ENCODE measurements at regions not wholly inside any gene's neighbourhood (a gene's known extent, or its start where the extent isn't known, plus 50 kb on each side); places are given as distances from the start of the nearest gene placed in this dataset.
"Not testable (repeated sequence)": the region's sequence is repeated elsewhere in the genome, so short reads cannot be mapped to it uniquely, and the experiment has no call there.

- H3K4me1 Mint-ChIP-seq, DNase-seq: not testable (repeated sequence)
Observed at GRCh38 chr22:16463472-16463871, 129.1 kb downstream of the CCT8L2 start.

GRCh38 chr22:16447451-16447850 lies 145.2 kb downstream of the CCT8L2 start:
- not testable (repeated sequence) for H3K27me3 Mint-ChIP-seq (ENCODE audit: low read depth in 3 of 3); H3K4me1 Mint-ChIP-seq; DNase-seq; H3K36me3 Mint-ChIP-seq; H3K4me3 Mint-ChIP-seq; H3K27ac Mint-ChIP-seq
- H3K9me3 Mint-ChIP-seq, result peaks cover under 1 to 15% (median 7%) of the 10 kb centered on the region in 6 donors

More at GRCh38 chr22:16463472-16463871, 129.1 kb downstream of the CCT8L2 start:
- not testable (repeated sequence) for H3K27me3 Mint-ChIP-seq (ENCODE audit: low read depth in 3 of 3); H3K4me3 Mint-ChIP-seq; H3K36me3 Mint-ChIP-seq; H3K27ac Mint-ChIP-seq
- peaks cover 6 to 32% (median 10%) of the 10 kb centered on the region in 6 donors for H3K9me3 Mint-ChIP-seq

GRCh38 chr22:16446755-16447440 lies 145.7 kb downstream of the CCT8L2 start:
- not testable (repeated sequence) for DNase-seq, H3K4me3 Mint-ChIP-seq

GRCh38 chr22:16441014-16441413 lies 151.6 kb downstream of the CCT8L2 start:
- H3K36me3 Mint-ChIP-seq; H3K9me3 Mint-ChIP-seq; DNase-seq; H3K4me3 Mint-ChIP-seq; H3K27ac Mint-ChIP-seq; H3K27me3 Mint-ChIP-seq (ENCODE audit: low read depth in 3 of 3); H3K4me1 Mint-ChIP-seq: not testable (repeated sequence)

More at GRCh38 chr22:16446755-16447440, 145.7 kb downstream of the CCT8L2 start:
- peaks cover 0 to 15% (median 7%) of the 10 kb centered on the region in 6 donors for H3K9me3 Mint-ChIP-seq
- H3K27ac Mint-ChIP-seq; H3K4me1 Mint-ChIP-seq; H3K36me3 Mint-ChIP-seq; H3K27me3 Mint-ChIP-seq (ENCODE audit: low read depth in 3 of 3): not testable (repeated sequence)

- not testable (repeated sequence) for H3K27me3 Mint-ChIP-seq (ENCODE audit: low read depth in 3 of 3); H3K4me1 Mint-ChIP-seq; H3K4me3 Mint-ChIP-seq
Observed at GRCh38 chr22:16423476-16423875, 169.1 kb downstream of the CCT8L2 start.

GRCh38 chr22:16417498-16417897 lies 175.1 kb downstream of the CCT8L2 start:
- not testable (repeated sequence) for H3K4me3 Mint-ChIP-seq; DNase-seq; H3K27ac Mint-ChIP-seq; H3K27me3 Mint-ChIP-seq (ENCODE audit: low read depth in 3 of 3); H3K36me3 Mint-ChIP-seq; H3K4me1 Mint-ChIP-seq; H3K9me3 Mint-ChIP-seq

More at GRCh38 chr22:16423476-16423875, 169.1 kb downstream of the CCT8L2 start:
- H3K9me3 Mint-ChIP-seq, H3K36me3 Mint-ChIP-seq, DNase-seq, H3K27ac Mint-ChIP-seq: not testable (repeated sequence)

GRCh38 chr22:16404639-16405038 lies 188.0 kb downstream of the CCT8L2 start:
- not testable (repeated sequence) for H3K27me3 Mint-ChIP-seq (ENCODE audit: low read depth in 3 of 3); H3K4me3 Mint-ChIP-seq; DNase-seq; H3K27ac Mint-ChIP-seq; H3K4me1 Mint-ChIP-seq; H3K36me3 Mint-ChIP-seq
- peaks cover 1 to 23% (median 7%) of the 10 kb centered on the region in 6 donors for H3K9me3 Mint-ChIP-seq

- H3K4me3 Mint-ChIP-seq; H3K36me3 Mint-ChIP-seq; DNase-seq; H3K4me1 Mint-ChIP-seq; H3K27me3 Mint-ChIP-seq (ENCODE audit: low read depth in 3 of 3); H3K27ac Mint-ChIP-seq: not testable (repeated sequence)
- H3K9me3 Mint-ChIP-seq, result peaks cover 2 to 27% (median 7%) of the 10 kb centered on the region in 6 donors
Observed at GRCh38 chr22:16403661-16404060, 188.9 kb downstream of the CCT8L2 start.

- H3K9me3 Mint-ChIP-seq, result peaks cover 2 to 33% (median 8%) of the 10 kb centered on the region in 6 donors
- H3K36me3 Mint-ChIP-seq; H3K27me3 Mint-ChIP-seq (ENCODE audit: low read depth in 3 of 3); H3K27ac Mint-ChIP-seq; H3K4me1 Mint-ChIP-seq; DNase-seq: not testable (repeated sequence)
- H3K4me3 Mint-ChIP-seq, result peak overlapping the region in 1 of 5 donors; percentile 5
Observed at GRCh38 chr22:16402874-16403399, 189.7 kb downstream of the CCT8L2 start.

GRCh38 chr22:16393476-16393875 lies 199.1 kb downstream of the CCT8L2 start:
- H3K36me3 Mint-ChIP-seq; H3K27me3 Mint-ChIP-seq (ENCODE audit: low read depth in 3 of 3); DNase-seq; H3K27ac Mint-ChIP-seq; H3K4me3 Mint-ChIP-seq; H3K4me1 Mint-ChIP-seq: not testable (repeated sequence)
- H3K9me3 Mint-ChIP-seq, result peaks cover 0 to 30% (median 22%) of the 10 kb centered on the region in 6 donors

- H3K27me3 Mint-ChIP-seq (ENCODE audit: low read depth in 3 of 3); H3K4me1 Mint-ChIP-seq; H3K27ac Mint-ChIP-seq; H3K4me3 Mint-ChIP-seq; DNase-seq; H3K36me3 Mint-ChIP-seq: not testable (repeated sequence)
- H3K9me3 Mint-ChIP-seq, result peaks cover 2 to 20% (median 16%) of the 10 kb centered on the region in 6 donors
Observed at GRCh38 chr22:16391417-16391930, 201.1 kb downstream of the CCT8L2 start.

- H3K4me1 Mint-ChIP-seq; H3K36me3 Mint-ChIP-seq; H3K4me3 Mint-ChIP-seq; H3K27ac Mint-ChIP-seq; H3K27me3 Mint-ChIP-seq (ENCODE audit: low read depth in 3 of 3); DNase-seq: not testable (repeated sequence)
- H3K9me3 Mint-ChIP-seq, result peaks cover 6 to 25% (median 20%) of the 10 kb centered on the region in 6 donors
Observed at GRCh38 chr22:16390541-16391217, 201.9 kb downstream of the CCT8L2 start.

GRCh38 chr22:16390046-16390445 lies 202.6 kb downstream of the CCT8L2 start:
- H3K36me3 Mint-ChIP-seq; DNase-seq; H3K27ac Mint-ChIP-seq; H3K4me3 Mint-ChIP-seq; H3K4me1 Mint-ChIP-seq; H3K27me3 Mint-ChIP-seq (ENCODE audit: low read depth in 3 of 3): not testable (repeated sequence)
- H3K9me3 Mint-ChIP-seq, result peaks cover 6 to 25% (median 20%) of the 10 kb centered on the region in 6 donors

- H3K4me3 Mint-ChIP-seq; H3K27me3 Mint-ChIP-seq (ENCODE audit: low read depth in 3 of 3); H3K27ac Mint-ChIP-seq; H3K4me1 Mint-ChIP-seq; DNase-seq; H3K36me3 Mint-ChIP-seq: not testable (repeated sequence)
- peaks cover 6 to 25% (median 20%) of the 10 kb centered on the region in 6 donors for H3K9me3 Mint-ChIP-seq
Observed at GRCh38 chr22:16389256-16389655, 203.4 kb downstream of the CCT8L2 start.
